OCI-LY1 (cell line): ENCODE measurements at regions not wholly inside any gene's neighbourhood (a gene's known extent, or its start where the extent isn't known, plus 50 kb on each side); places are given as distances from the start of the nearest gene placed in this dataset.

Experiments used
- H2AFZ ChIP-seq: fragments of 200-600 bp; sonication (generic), shearing (Covaris generic); 2 replicates; pipeline ENCODE4 v1.6.0; 2014; ENCODE audit warnings: antibody characterized with exemption, mild to moderate bottlenecking, low read length
- H3F3A ChIP-seq: fragments of 200-600 bp; sonication (generic), shearing (Covaris generic); 2 replicates; pipeline ENCODE4 v1.6.0; 2014; ENCODE audit warnings: mild to moderate bottlenecking, antibody characterized with exemption, low read length, moderate library complexity; ENCODE audit not compliant: insufficient read depth
- H3K27ac ChIP-seq: fragments of 200-600 bp; sonication (generic); 2 replicates; pipeline ENCODE4 v1.5.1; 2014; ENCODE audit warnings: low read length, mixed run types, mild to moderate bottlenecking, low read depth; ENCODE audit not compliant: poor library complexity, severe bottlenecking
- H3K27me3 ChIP-seq: fragments of 200-600 bp; sonication (generic); 2 replicates; pipeline ENCODE4 v1.6.0; 2014; ENCODE audit warnings: antibody characterized with exemption, mild to moderate bottlenecking, low read length, moderate library complexity; ENCODE audit not compliant: insufficient read depth
- H3K36me3 ChIP-seq: fragments of 200-600 bp; sonication (generic); 2 replicates; pipeline ENCODE4 v1.6.1; 2014; ENCODE audit warnings: mild to moderate bottlenecking, antibody characterized with exemption, low read length, moderate library complexity, mixed read lengths; ENCODE audit not compliant: insufficient read depth
- H3K4me1 ChIP-seq: fragments of 200-600 bp; sonication (generic); 2 replicates; pipeline ENCODE4 v1.5.1; 2014; ENCODE audit warnings: mild to moderate bottlenecking, low read length, moderate library complexity; ENCODE audit not compliant: insufficient read depth, severe bottlenecking
- H3K4me2 ChIP-seq: fragments of 200-600 bp; sonication (generic), shearing (Covaris generic); 2 replicates; pipeline ENCODE4 v1.6.1; 2014; ENCODE audit warnings: low read length
- H3K4me3 ChIP-seq: fragments of 200-600 bp; sonication (generic); 2 replicates; pipeline ENCODE4 v1.5.1; 2014; ENCODE audit warnings: low read length, low read depth, mild to moderate bottlenecking, mixed read lengths; ENCODE audit not compliant: poor library complexity, severe bottlenecking
- H3K79me2 ChIP-seq: fragments of 200-600 bp; shearing (Covaris generic); 2 replicates; pipeline ENCODE4 v1.6.1; 2016; ENCODE audit warnings: mixed run types, low read length, mixed read lengths; ENCODE audit not compliant: insufficient read depth
- H3K9ac ChIP-seq: fragments of 200-600 bp; sonication (generic), shearing (Covaris generic); 2 replicates; pipeline ENCODE4 v1.6.1; 2014; ENCODE audit warnings: mild to moderate bottlenecking, low read length, mixed read lengths
- H3K9me2 ChIP-seq: fragments of 200-600 bp; sonication (generic), shearing (Covaris generic); 2 replicates; pipeline ENCODE4 v1.6.1; 2014; ENCODE audit warnings: low read depth, mild to moderate bottlenecking, low read length, mixed read lengths
- H3K9me3 ChIP-seq: fragments of 200-600 bp; shearing (Covaris generic); 2 replicates; pipeline ENCODE4 v1.6.1; 2014; ENCODE audit warnings: low read length, mixed read lengths
- H4K20me1 ChIP-seq: fragments of 200-600 bp; sonication (generic), shearing (Covaris generic); 2 replicates; pipeline ENCODE4 v1.6.0; 2016; ENCODE audit warnings: mild to moderate bottlenecking, low read length; ENCODE audit not compliant: insufficient read depth
- CTCF ChIP-seq: fragments of 200-600 bp; sonication (generic), shearing (Covaris generic); IDR thresholded peaks from 2 replicates; pipeline ENCODE4 v1.5.1; 2017; ENCODE audit warnings: mild to moderate bottlenecking, antibody characterized with exemption, low read length, moderate library complexity, mixed read lengths
- EZH2 ChIP-seq: fragments of 200-600 bp; sonication (generic), shearing (Covaris generic); IDR thresholded peaks from 2 replicates; pipeline ENCODE4 v1.8.0; 2017; ENCODE audit warnings: borderline replicate concordance, mixed run types, mild to moderate bottlenecking, antibody characterized with exemption, low read length, moderate library complexity, mixed read lengths

GRCh38 chr12:46071769-46072624, 81.6 kb upstream of the SCAF11 start:
- H3K9me3 ChIP-seq: no peaks in the 10 kb centered on the region; the same call in 1 of the 2 replicates
- H3K36me3 ChIP-seq: no peaks in the 10 kb centered on the region
- no peak for TF ChIP-seq EZH2
- TF ChIP-seq CTCF: peak; percentile 98
- no peaks in the 10 kb centered on the region for H3F3A ChIP-seq
- no peaks in the 10 kb centered on the region for H4K20me1 ChIP-seq
- peak overlapping the region; percentile 93 for H2AFZ ChIP-seq
- H3K27ac ChIP-seq: peak overlapping the region; percentile 50
- no peak overlapping the region for H3K4me3 ChIP-seq
- H3K79me2 ChIP-seq: no peaks in the 10 kb centered on the region
- peak overlapping the region; percentile 36 for H3K4me2 ChIP-seq
- H3K4me1 ChIP-seq: peaks cover 16% of the 10 kb centered on the region
- H3K27me3 ChIP-seq: no peaks in the 10 kb centered on the region
- peak overlapping the region; percentile 18; the same call in 1 of the 2 replicates for H3K9ac ChIP-seq
- H3K9me2 ChIP-seq: no peaks in the 10 kb centered on the region

GRCh38 chr12:46071335-46071734, 81.0 kb upstream of the SCAF11 start:
- Histone ChIP-seq H3K27ac (peak overlapping the region; percentile 50), H3K4me1 (peaks cover 16% of the 10 kb centered on the region), H3F3A (no peaks in the 10 kb centered on the region), H3K9me2 (no peaks in the 10 kb centered on the region), H3K4me2 (peak overlapping the region; percentile 36), H3K27me3 (no peaks in the 10 kb centered on the region), H3K9me3 (no peaks in the 10 kb centered on the region; the same call in 1 of the 2 replicates), H4K20me1 (no peaks in the 10 kb centered on the region), H3K9ac (peak overlapping the region; percentile 18; the same call in 1 of the 2 replicates), H2AFZ (peak overlapping the region; percentile 93), H3K36me3 (no peaks in the 10 kb centered on the region), H3K4me3 (no peak overlapping the region), H3K79me2 (no peaks in the 10 kb centered on the region)
- no peak for TF ChIP-seq EZH2
- peak; percentile 46 for TF ChIP-seq CTCF

GRCh38 chr12:46067094-46067493, 76.7 kb upstream of the SCAF11 start:
- Histone ChIP-seq H3K9me3 (no peaks in the 10 kb centered on the region), H3K9me2 (no peaks in the 10 kb centered on the region), H3K79me2 (no peaks in the 10 kb centered on the region), H2AFZ (no peak overlapping the region), H3K4me2 (no peak overlapping the region), H3K27ac (no peak overlapping the region), H3F3A (no peaks in the 10 kb centered on the region), H3K36me3 (no peaks in the 10 kb centered on the region), H3K4me1 (peaks cover 10% of the 10 kb centered on the region), H3K27me3 (no peaks in the 10 kb centered on the region), H3K9ac (no peak overlapping the region), H4K20me1 (no peaks in the 10 kb centered on the region), H3K4me3 (no peak overlapping the region)
- TF ChIP-seq CTCF (no peak), EZH2 (no peak)
